Heart left ventricle (tissue), 13 donors: ENCODE measurements at regions not wholly inside any gene's neighbourhood (a gene's known extent, or its start where the extent isn't known, plus 50 kb on each side); places are given as distances from the start of the nearest gene placed in this dataset.

Experiments
- CTCF ChIP-seq, 12 donors: fragments of 200-600 bp; sonication (generic) in 4 of 12; IDR thresholded peaks; one replicate each; pipeline versions ENCODE4 v1.5.0 to v1.8.0; 2018 to 2022; ENCODE audit warnings: antibody characterized with exemption in 12 of 12, mild to moderate bottlenecking in 5 of 12
- POLR2A ChIP-seq, 2 donors: fragments of 450-650 bp; IDR thresholded peaks; one replicate each; pipeline ENCODE4 v1.6.1; 2017; ENCODE audit warnings: antibody characterized with exemption in 2 of 2, mild to moderate bottlenecking in 2 of 2, moderate library complexity in 2 of 2
- donor health status: ischemic (EF 13 %, LVEDD 7.1; RV severe dilation, severe dysfunction).
- donor health status: DM: no; HTN: yes; CAD: no.
- donor health status: DM: no; HTN: no; CAD: no.
- donor health status: ischemic (EF 25% LVEDD 6.9; RV normal size, moderate dysfunction).
- donor health status: ischemic (EF 25% LVEDD 5.7; RV mildly dilated, moderate dysfunction).
- donor health status: ischemic (EF 35%, LVEDD 5.7; RV mildly dilated, moderate dysfunction).
- donor health status: nonischemic (EF 11% LVEDD 7.7; RV severe dilation, severe dysfunction).
- donor health status: DM: yes; HTN: yes; CAD: no.
- donor health status: PGD.
- donor health status: ischemic (EF 29% LVEDD 5.4; RV normal size, mild dysfunction).
- donor health status: nonischemic (EF 23%, LVEDD 6.1; RV moderate dilation, normal function).

DNA sequence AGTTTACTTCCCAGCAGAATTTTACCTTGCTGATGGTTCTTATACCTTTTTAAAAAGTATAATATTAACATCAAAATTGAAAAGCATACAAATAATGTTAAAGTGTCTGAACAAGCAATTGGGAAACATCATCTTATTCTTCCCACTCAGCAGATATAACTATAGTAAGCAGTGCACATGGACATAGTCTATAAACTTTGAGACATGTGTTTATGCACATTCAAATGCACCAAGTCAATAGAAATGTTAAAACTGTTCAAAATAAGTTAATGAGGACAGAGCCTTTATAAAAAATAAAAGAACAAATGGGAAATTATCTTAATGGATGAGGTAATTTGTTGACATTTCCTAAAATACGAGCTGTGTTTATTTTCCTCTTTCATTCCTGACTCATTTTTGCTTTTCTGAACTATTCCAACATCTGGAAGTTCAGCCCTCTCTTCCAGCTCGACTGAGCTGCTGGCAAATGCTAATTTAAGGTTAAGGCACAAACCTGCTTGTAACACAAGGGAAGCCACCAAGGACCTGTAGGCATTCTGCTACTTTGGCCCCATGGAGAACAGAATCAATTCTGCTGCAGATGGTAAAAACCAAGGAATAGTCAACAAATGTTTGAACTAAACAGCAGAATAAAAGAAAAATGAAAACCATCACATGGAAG lies 110.3 kb upstream of the MAP3K4 start:
- TF ChIP-seq CTCF (IDR thresholded peaks at IDR 0.05): no peak
- TF ChIP-seq POLR2A (IDR thresholded peaks at IDR 0.05): no peak
